SJCRH30 (cell line): ENCODE measurements at regions not wholly inside any gene's neighbourhood (a gene's known extent, or its start where the extent isn't known, plus 50 kb on each side); places are given as distances from the start of the nearest gene placed in this dataset.
"Not testable (repeated sequence)": the region's sequence is repeated elsewhere in the genome, so short reads cannot be mapped to it uniquely, and the experiment has no call there.

Experiments
- DNase-seq, 2 experiments: peaks; one replicate each; pipeline ENCODE4 v3.0.0-alpha.2; 2015 to 2020
- H3K27ac ChIP-seq: fragments of 250-450 bp; sonication (Bioruptor Pico); 2 replicates; pipeline ENCODE4 v1.5.1; 2020; ENCODE audit warnings: mild to moderate bottlenecking, moderate library complexity
- H3K27me3 ChIP-seq: fragments of 250-450 bp; sonication (Bioruptor Pico); 2 replicates; pipeline ENCODE4 v1.5.1; 2020; ENCODE audit warnings: mild to moderate bottlenecking, moderate library complexity
- H3K36me3 ChIP-seq: fragments of 250-450 bp; sonication (Bioruptor Pico); 2 replicates; pipeline ENCODE4 v1.5.1; 2020; ENCODE audit warnings: mild to moderate bottlenecking, moderate library complexity
- H3K4me1 ChIP-seq: fragments of 250-450 bp; sonication (Bioruptor Pico); 2 replicates; pipeline ENCODE4 v1.5.1; 2020; ENCODE audit warnings: mild to moderate bottlenecking, moderate library complexity
- H3K4me3 ChIP-seq: fragments of 250-450 bp; sonication (Bioruptor Pico); 2 replicates; pipeline ENCODE4 v1.5.1; 2020; ENCODE audit warnings: mild to moderate bottlenecking, moderate library complexity
- H3K9me3 ChIP-seq: fragments of 250-450 bp; sonication (Bioruptor Pico); replicated peaks from 2 replicates; pipeline ENCODE4 v1.5.1; 2020; ENCODE audit warnings: mild to moderate bottlenecking, moderate library complexity

GRCh38 chr10:90288391-90288933 is 569.4 kb downstream of the HTR7 start:
- no peaks in the 10 kb centered on the region for H3K4me1 ChIP-seq
- no peak overlapping the region for H3K4me3 ChIP-seq
- no peaks in the 10 kb centered on the region for H3K9me3 ChIP-seq
- DNase-seq = no peak
- no peak overlapping the region for H3K27ac ChIP-seq
- H3K27me3 ChIP-seq = no peaks in the 10 kb centered on the region
- H3K36me3 ChIP-seq = no peaks in the 10 kb centered on the region

- Histone ChIP-seq H3K27ac (no peak overlapping the region), H3K9me3 (no peaks in the 10 kb centered on the region), H3K36me3 (no peaks in the 10 kb centered on the region), H3K4me3 (no peak overlapping the region), H3K27me3 (no peaks in the 10 kb centered on the region), H3K4me1 (no peaks in the 10 kb centered on the region)
- DNase-seq = no peak
Observed at GRCh38 chr10:90289037-90289436, 568.8 kb downstream of the HTR7 start.

GRCh38 chr10:90293616-90294015 is 564.2 kb downstream of the HTR7 start:
- DNase-seq = no peak
- Histone ChIP-seq H3K36me3 (no peaks in the 10 kb centered on the region), H3K9me3 (no peaks in the 10 kb centered on the region), H3K4me1 (no peaks in the 10 kb centered on the region), H3K4me3 (no peak overlapping the region), H3K27me3 (no peaks in the 10 kb centered on the region), H3K27ac (no peak overlapping the region)

- not testable (repeated sequence) for H3K4me1 ChIP-seq, H3K27ac ChIP-seq, H3K27me3 ChIP-seq, H3K9me3 ChIP-seq, H3K4me3 ChIP-seq, H3K36me3 ChIP-seq, DNase-seq
Observed at GRCh38 chr10:90294821-90295540, 562.9 kb downstream of the HTR7 start.

- H3K27ac ChIP-seq, H3K9me3 ChIP-seq, H3K4me1 ChIP-seq, DNase-seq, H3K4me3 ChIP-seq, H3K36me3 ChIP-seq, H3K27me3 ChIP-seq: not testable (repeated sequence)
Observed at GRCh38 chr10:90302031-90302430, 555.8 kb downstream of the HTR7 start.

- Histone ChIP-seq H3K27ac (no peak overlapping the region), H3K4me3 (no peak overlapping the region), H3K36me3 (no peaks in the 10 kb centered on the region), H3K4me1 (no peaks in the 10 kb centered on the region), H3K9me3 (no peaks in the 10 kb centered on the region), H3K27me3 (no peaks in the 10 kb centered on the region)
- DNase-seq = no peak
Observed at GRCh38 chr10:90302758-90303481, 554.9 kb downstream of the HTR7 start.

GRCh38 chr10:90304533-90304932 is 553.3 kb downstream of the HTR7 start:
- Histone ChIP-seq H3K27ac (no peak overlapping the region), H3K36me3 (no peaks in the 10 kb centered on the region), H3K27me3 (no peaks in the 10 kb centered on the region), H3K4me3 (no peak overlapping the region), H3K4me1 (no peaks in the 10 kb centered on the region), H3K9me3 (no peaks in the 10 kb centered on the region)
- DNase-seq = no peak

- H3K36me3 ChIP-seq = no peaks in the 10 kb centered on the region
- no peak overlapping the region for H3K4me3 ChIP-seq
- H3K9me3 ChIP-seq = no peaks in the 10 kb centered on the region
- no peaks in the 10 kb centered on the region for H3K27me3 ChIP-seq
- H3K27ac ChIP-seq = no peak overlapping the region
- no peak for DNase-seq
- H3K4me1 ChIP-seq = no peaks in the 10 kb centered on the region
Observed at GRCh38 chr10:90306187-90306586, 551.7 kb downstream of the HTR7 start.

GRCh38 chr10:90308223-90308622 is 549.6 kb downstream of the HTR7 start:
- Histone ChIP-seq H3K27ac (no peak overlapping the region), H3K36me3 (no peaks in the 10 kb centered on the region), H3K4me3 (no peak overlapping the region), H3K4me1 (no peaks in the 10 kb centered on the region), H3K27me3 (no peaks in the 10 kb centered on the region), H3K9me3 (no peaks in the 10 kb centered on the region)
- DNase-seq = no peak

- H3K4me1 ChIP-seq = peaks cover 2% of the 10 kb centered on the region
- DNase-seq = no peak
- H3K9me3 ChIP-seq = no peaks in the 10 kb centered on the region
- no peaks in the 10 kb centered on the region for H3K27me3 ChIP-seq
- H3K4me3 ChIP-seq = no peak overlapping the region
- no peak overlapping the region for H3K27ac ChIP-seq
- H3K36me3 ChIP-seq = no peaks in the 10 kb centered on the region
Observed at GRCh38 chr10:90313576-90314325, 544.1 kb downstream of the HTR7 start.

GRCh38 chr10:90314718-90315117 is 543.1 kb downstream of the HTR7 start:
- no peaks in the 10 kb centered on the region for H3K9me3 ChIP-seq
- no peak for DNase-seq
- no peaks in the 10 kb centered on the region for H3K27me3 ChIP-seq
- no peak overlapping the region for H3K4me3 ChIP-seq
- no peaks in the 10 kb centered on the region for H3K36me3 ChIP-seq
- H3K4me1 ChIP-seq = peaks cover 8% of the 10 kb centered on the region
- no peak overlapping the region for H3K27ac ChIP-seq

GRCh38 chr10:90317172-90317571 is 540.7 kb downstream of the HTR7 start:
- DNase-seq = no peak
- Histone ChIP-seq H3K36me3 (no peaks in the 10 kb centered on the region), H3K27me3 (no peaks in the 10 kb centered on the region), H3K4me1 (peaks cover 8% of the 10 kb centered on the region), H3K9me3 (no peaks in the 10 kb centered on the region), H3K4me3 (no peak overlapping the region), H3K27ac (no peak overlapping the region)

- Histone ChIP-seq H3K4me3 (no peak overlapping the region), H3K27ac (peak overlapping the region; percentile 52), H3K27me3 (no peaks in the 10 kb centered on the region), H3K4me1 (peaks cover 8% of the 10 kb centered on the region), H3K36me3 (no peaks in the 10 kb centered on the region), H3K9me3 (no peaks in the 10 kb centered on the region)
- no peak for DNase-seq
Observed at GRCh38 chr10:90318659-90319058, 539.2 kb downstream of the HTR7 start.

- H3K27me3 ChIP-seq = no peaks in the 10 kb centered on the region
- H3K36me3 ChIP-seq = no peaks in the 10 kb centered on the region
- peak; percentile 28 to 69 for DNase-seq
- peaks cover 8% of the 10 kb centered on the region for H3K4me1 ChIP-seq
- H3K9me3 ChIP-seq = no peaks in the 10 kb centered on the region
- H3K4me3 ChIP-seq = no peak overlapping the region
- H3K27ac ChIP-seq = peak overlapping the region; percentile 52
Observed at GRCh38 chr10:90319188-90319914, 538.5 kb downstream of the HTR7 start.
